ENCODE measurements at regions not wholly inside any gene's neighbourhood (a gene's known extent, or its start where the extent isn't known, plus 50 kb on each side); places are given as distances from the start of the nearest gene placed in this dataset.

DNA sequence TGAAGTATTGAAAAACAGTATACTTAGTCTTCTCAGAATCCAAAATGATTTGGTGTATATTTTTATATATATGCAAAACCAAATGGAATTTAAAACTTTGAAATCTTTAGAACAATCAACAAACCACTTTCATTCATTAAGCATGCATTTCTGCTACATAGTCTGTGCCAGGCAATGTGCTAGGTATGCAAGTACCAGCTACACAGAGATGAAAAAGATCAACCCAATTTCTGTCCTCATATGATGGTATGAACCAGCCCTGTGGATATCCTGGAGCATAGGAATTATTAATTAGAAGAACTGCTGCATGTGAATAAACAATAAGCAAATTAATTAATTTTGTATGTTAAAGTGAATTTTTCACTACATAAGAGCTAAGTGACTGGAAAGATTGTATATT lies 51.2 kb upstream of the RTN4 start:
- no peak for DNase-seq

DNA sequence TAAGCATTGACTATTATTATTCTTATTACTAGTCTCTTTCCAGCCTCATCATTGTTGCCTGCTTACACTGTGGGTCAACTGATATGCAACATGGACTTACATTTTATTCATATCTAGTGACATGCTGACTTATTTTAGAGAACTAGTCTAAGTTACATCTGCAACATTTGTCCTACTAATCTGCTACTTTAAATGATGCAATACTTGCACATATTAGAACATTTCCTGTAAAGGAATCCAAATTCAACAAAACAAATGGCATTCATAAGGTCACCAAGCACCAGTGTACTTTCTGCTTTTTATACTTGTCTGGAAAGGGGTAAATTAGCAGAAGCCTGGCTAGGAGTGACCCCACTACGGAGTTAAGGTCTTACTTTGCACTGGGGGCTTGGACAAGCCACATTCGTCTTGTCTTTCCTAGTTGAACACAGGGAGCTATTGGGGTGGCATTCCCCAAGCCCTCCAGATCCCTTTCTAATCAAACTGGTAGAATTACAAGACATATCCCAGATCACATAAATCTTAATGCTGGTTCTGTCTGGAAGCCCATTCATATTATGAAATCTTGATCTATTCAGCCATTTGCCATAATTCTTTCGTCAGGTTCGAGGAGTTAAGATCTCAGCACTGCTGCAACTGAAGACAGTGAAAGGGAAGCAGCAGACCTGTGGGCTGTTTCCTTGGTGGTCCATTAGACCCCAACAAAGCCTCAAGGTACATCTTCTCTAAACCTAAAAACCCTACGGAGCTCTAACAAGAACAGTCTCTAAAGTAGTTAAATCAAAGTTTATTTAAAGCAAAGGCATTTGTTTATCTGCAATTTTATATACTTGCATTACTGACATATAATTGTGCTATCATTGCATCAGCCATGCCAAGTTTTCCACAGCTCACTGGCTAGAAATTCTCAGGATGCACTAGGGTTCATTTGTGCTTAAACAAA lies 49.9 kb upstream of the RTN4 start:
- DNase-seq, result no peak
